D721Med (cell line): ENCODE measurements at regions not wholly inside any gene's neighbourhood (a gene's known extent, or its start where the extent isn't known, plus 50 kb on each side); places are given as distances from the start of the nearest gene placed in this dataset.

Experiments used
- DNase-seq: peaks from one replicate; pipeline ENCODE4 v3.0.0; 2011; ENCODE audit warnings: low spot score; ENCODE audit not compliant: insufficient read length
- FAIRE-seq: peaks from 2 replicates; lab custom pipeline; 2011; peaks lifted over from hg19 to GRCh38; lab: Jason Lieb, UNC
- CTCF ChIP-seq: IDR thresholded peaks from 2 replicates; pipeline ENCODE4 v1.5.1; 2012; ENCODE audit warnings: mild to moderate bottlenecking, control low read depth; ENCODE audit not compliant: insufficient read depth; ENCODE audit errors: missing control alignments

GRCh38 chr12:84148335-84148734 is 764.3 kb downstream of the SLC6A15 start:
- DNase-seq (no peak), FAIRE-seq (no peak)
- TF ChIP-seq CTCF: no peak

- no peak for FAIRE-seq
- TF ChIP-seq CTCF: no peak
- DNase-seq: no peak
Observed at GRCh38 chr12:84136862-84137367, 775.7 kb downstream of the SLC6A15 start.

- no peak for TF ChIP-seq CTCF
- FAIRE-seq: no peak
- DNase-seq: no peak
Observed at GRCh38 chr12:84135586-84136279, 776.9 kb downstream of the SLC6A15 start.

- DNase-seq (no peak), FAIRE-seq (no peak)
- TF ChIP-seq CTCF: no peak
Observed at GRCh38 chr12:84134797-84135366, 777.7 kb downstream of the SLC6A15 start.

- no peak for TF ChIP-seq CTCF
- DNase-seq: no peak
Observed at GRCh38 chr12:84131076-84131475, 781.5 kb downstream of the SLC6A15 start.

GRCh38 chr12:84128117-84128991 is 784.2 kb downstream of the SLC6A15 start:
- DNase-seq (no peak), FAIRE-seq (no peak)
- TF ChIP-seq CTCF: no peak

More at GRCh38 chr12:84131076-84131475, 781.5 kb downstream of the SLC6A15 start:
- FAIRE-seq: no peak
